ENCODE measurements at regions not wholly inside any gene's neighbourhood (a gene's known extent, or its start where the extent isn't known, plus 50 kb on each side); places are given as distances from the start of the nearest gene placed in this dataset.

DNA sequence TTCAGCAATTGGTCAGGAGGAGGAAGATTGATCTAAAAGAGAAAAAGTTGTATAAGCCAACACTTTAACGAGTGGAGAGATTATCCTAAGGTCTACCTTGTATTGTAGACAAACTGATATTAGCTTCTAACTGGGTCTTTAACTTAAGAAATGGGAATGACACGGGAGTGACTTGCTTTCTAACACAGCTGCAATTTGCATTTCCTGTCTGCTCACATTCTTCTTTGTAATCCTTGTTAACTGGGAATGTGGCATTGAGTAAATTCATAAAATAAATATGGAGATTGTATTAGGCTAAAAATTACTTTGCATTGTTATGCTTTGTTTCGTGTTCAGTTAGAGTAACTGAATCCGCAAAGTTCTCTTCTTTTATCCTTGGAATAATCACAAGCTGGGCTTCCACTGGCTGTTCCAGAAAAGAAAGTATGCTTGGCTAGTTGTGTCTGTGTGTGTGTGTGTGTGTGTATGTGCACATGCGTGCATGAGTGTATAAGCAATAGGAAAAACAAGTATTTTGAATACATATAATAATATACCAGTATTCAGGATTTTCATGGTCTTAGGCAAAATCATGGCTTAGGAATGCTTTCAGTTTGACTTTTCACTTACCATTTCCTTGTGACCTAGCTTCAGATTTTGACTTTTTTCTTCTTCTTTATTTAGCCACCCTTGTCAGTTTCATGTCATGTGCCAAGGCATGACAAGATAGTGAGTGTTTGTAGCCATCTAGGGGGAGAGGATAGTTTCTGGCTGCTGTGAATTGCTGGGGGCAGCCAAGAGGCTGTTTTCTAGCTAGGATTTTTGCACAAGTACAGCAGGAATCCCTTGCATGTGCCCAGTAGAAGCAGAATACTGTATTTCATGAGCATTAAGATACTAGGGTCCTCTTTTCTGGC, 54.5 kb upstream of the FZD8 start:
- Histone ChIP-seq H3K27ac (ENCODE audit: insufficient read depth, low read length) (no peak overlapping the region), H2AFZ (ENCODE audit: low read length) (no peak overlapping the region), H3K79me2 (ENCODE audit: control insufficient read depth, insufficient read depth, low read length) (no peaks in the 10 kb centered on the region), H3K4me1 (ENCODE audit: control insufficient read depth, extremely low read depth, insufficient read depth, low read length) (no peaks in the 10 kb centered on the region), H3K36me3 (ENCODE audit: control insufficient read depth, insufficient read depth, low read length) (no peaks in the 10 kb centered on the region), H4K20me1 (ENCODE audit: control insufficient read depth, extremely low read depth, insufficient read depth, low read length) (no peaks in the 10 kb centered on the region), H3K4me3 (replicated peaks in 1 of 4; ENCODE audit: control extremely low read depth in 1 of 4, insufficient read depth in 1 of 4, low read depth in 3 of 4, low read length in 4 of 4) (no peak overlapping the region), H3K27me3 (ENCODE audit: control insufficient read depth, insufficient read depth, low read length) (no peaks in the 10 kb centered on the region), H3K9me3 (ENCODE audit: control insufficient read depth, insufficient read depth, low read depth, low read length) (no peaks in the 10 kb centered on the region), H3K9ac (ENCODE audit: insufficient read depth, low read length) (no peak overlapping the region), H3K4me2 (ENCODE audit: extremely low read depth, insufficient read depth, low read length) (no peak overlapping the region)
- no peak for DNase-seq (ENCODE audit: low read depth in 2 of 2)
- TF ChIP-seq, protein P1, sequence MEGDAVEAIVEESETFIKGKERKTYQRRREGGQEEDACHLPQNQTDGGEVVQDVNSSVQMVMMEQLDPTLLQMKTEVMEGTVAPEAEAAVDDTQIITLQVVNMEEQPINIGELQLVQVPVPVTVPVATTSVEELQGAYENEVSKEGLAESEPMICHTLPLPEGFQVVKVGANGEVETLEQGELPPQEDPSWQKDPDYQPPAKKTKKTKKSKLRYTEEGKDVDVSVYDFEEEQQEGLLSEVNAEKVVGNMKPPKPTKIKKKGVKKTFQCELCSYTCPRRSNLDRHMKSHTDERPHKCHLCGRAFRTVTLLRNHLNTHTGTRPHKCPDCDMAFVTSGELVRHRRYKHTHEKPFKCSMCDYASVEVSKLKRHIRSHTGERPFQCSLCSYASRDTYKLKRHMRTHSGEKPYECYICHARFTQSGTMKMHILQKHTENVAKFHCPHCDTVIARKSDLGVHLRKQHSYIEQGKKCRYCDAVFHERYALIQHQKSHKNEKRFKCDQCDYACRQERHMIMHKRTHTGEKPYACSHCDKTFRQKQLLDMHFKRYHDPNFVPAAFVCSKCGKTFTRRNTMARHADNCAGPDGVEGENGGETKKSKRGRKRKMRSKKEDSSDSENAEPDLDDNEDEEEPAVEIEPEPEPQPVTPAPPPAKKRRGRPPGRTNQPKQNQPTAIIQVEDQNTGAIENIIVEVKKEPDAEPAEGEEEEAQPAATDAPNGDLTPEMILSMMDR (conservative IDR thresholded peaks at IDR 0.05 in 1 of 2, IDR thresholded peaks at IDR 0.05 in 1 of 2; ENCODE audit: low read depth in 1 of 2, low read length in 2 of 2), result no peak
- TF ChIP-seq EZH2 (IDR thresholded peaks at IDR 0.05; ENCODE audit: low read length, missing control alignments), result no peak

DNA sequence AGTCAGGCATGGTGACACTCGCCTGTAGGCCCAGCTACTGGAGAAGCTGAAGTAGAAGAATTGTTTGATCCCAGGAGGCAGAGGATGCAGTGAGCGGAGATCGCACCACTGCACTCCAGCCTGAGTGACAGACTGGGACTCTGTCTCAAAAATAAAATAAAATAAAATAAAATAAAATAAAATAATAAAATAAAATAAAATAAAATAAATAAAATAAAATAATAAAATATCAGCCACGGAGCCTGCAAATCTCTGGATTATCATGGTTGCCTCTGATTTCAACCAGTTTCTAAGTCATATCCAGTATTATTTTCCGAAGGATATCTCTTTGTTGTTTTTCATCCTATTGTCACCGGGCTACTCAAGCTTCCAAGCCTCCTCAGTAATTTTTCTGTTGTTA, 51.7 kb upstream of the FZD8 start:
- Histone ChIP-seq H3K4me1 (ENCODE audit: control insufficient read depth, extremely low read depth, insufficient read depth, low read length) (no peaks in the 10 kb centered on the region), H3K9me3 (ENCODE audit: control insufficient read depth, insufficient read depth, low read depth, low read length) (no peaks in the 10 kb centered on the region), H3K9ac (ENCODE audit: insufficient read depth, low read length) (no peak overlapping the region), H3K36me3 (ENCODE audit: control insufficient read depth, insufficient read depth, low read length) (no peaks in the 10 kb centered on the region), H3K27me3 (ENCODE audit: control insufficient read depth, insufficient read depth, low read length) (no peaks in the 10 kb centered on the region), H3K27ac (ENCODE audit: insufficient read depth, low read length) (no peak overlapping the region), H3K4me3 (replicated peaks in 1 of 4; ENCODE audit: control extremely low read depth in 1 of 4, insufficient read depth in 1 of 4, low read depth in 3 of 4, low read length in 4 of 4) (no peak overlapping the region), H2AFZ (ENCODE audit: low read length) (no peak overlapping the region), H3K4me2 (ENCODE audit: extremely low read depth, insufficient read depth, low read length) (no peak overlapping the region), H4K20me1 (ENCODE audit: control insufficient read depth, extremely low read depth, insufficient read depth, low read length) (no peaks in the 10 kb centered on the region), H3K79me2 (ENCODE audit: control insufficient read depth, insufficient read depth, low read length) (no peaks in the 10 kb centered on the region)
- no peak for DNase-seq (ENCODE audit: low read depth in 2 of 2)
- TF ChIP-seq, protein P1 (conservative IDR thresholded peaks at IDR 0.05 in 1 of 2, IDR thresholded peaks at IDR 0.05 in 1 of 2; ENCODE audit: low read depth in 1 of 2, low read length in 2 of 2), result no peak
- no peak for TF ChIP-seq EZH2 (IDR thresholded peaks at IDR 0.05; ENCODE audit: low read length, missing control alignments)

Data from fibroblast of lung (primary cell).